ENCODE measurements at regions not wholly inside any gene's neighbourhood (a gene's known extent, or its start where the extent isn't known, plus 50 kb on each side); places are given as distances from the start of the nearest gene placed in this dataset.

- Histone ChIP-seq H3K27ac (replicated peaks) (no peak overlapping the region), H3K27me3 (ENCODE audit: insufficient read depth, poor library complexity, severe bottlenecking) (no peaks in the 10 kb centered on the region), H3K4me3 (replicated peaks; ENCODE audit: insufficient read depth, low read length) (no peak overlapping the region)
- no peak for DNase-seq (ENCODE audit: low read depth in 1 of 2, low spot score in 1 of 2)
- no peak for TF ChIP-seq REST (IDR thresholded peaks at IDR 0.05; ENCODE audit: insufficient replicate concordance, low read depth)
- TF ChIP-seq GABPA (IDR thresholded peaks at IDR 0.05; ENCODE audit: low read depth) = no peak
Measured at GRCh38 chr7:106978425-106979420, 65.8 kb upstream of the PRKAR2B start.

- Histone ChIP-seq H3K27me3 (ENCODE audit: insufficient read depth, poor library complexity, severe bottlenecking) (no peaks in the 10 kb centered on the region), H3K27ac (replicated peaks) (no peak overlapping the region), H3K4me3 (replicated peaks; ENCODE audit: insufficient read depth, low read length) (no peak overlapping the region)
- TF ChIP-seq CTCF (IDR thresholded peaks at IDR 0.05; ENCODE audit: insufficient read depth, low read length) = no peak
- TF ChIP-seq REST (IDR thresholded peaks at IDR 0.05; ENCODE audit: insufficient replicate concordance, low read depth) = no peak
- TF ChIP-seq GABPA (IDR thresholded peaks at IDR 0.05; ENCODE audit: low read depth) = no peak
- no peak for TF ChIP-seq POLR2AphosphoS5 (IDR thresholded peaks at IDR 0.05; ENCODE audit: low read depth)
- TF ChIP-seq SPI1 (IDR thresholded peaks at IDR 0.05; ENCODE audit: borderline replicate concordance, low read depth) = no peak
- no peak for DNase-seq (ENCODE audit: low read depth in 1 of 2, low spot score in 1 of 2)
Measured at GRCh38 chr7:106979551-106980357, 64.8 kb upstream of the PRKAR2B start.

GRCh38 chr7:106980358-106980685 is 64.2 kb upstream of the PRKAR2B start:
- Histone ChIP-seq H3K27me3 (ENCODE audit: insufficient read depth, poor library complexity, severe bottlenecking) (no peaks in the 10 kb centered on the region), H3K4me3 (replicated peaks; ENCODE audit: insufficient read depth, low read length) (no peak overlapping the region), H3K27ac (replicated peaks) (no peak overlapping the region)
- TF ChIP-seq CTCF (IDR thresholded peaks at IDR 0.05; ENCODE audit: insufficient read depth, low read length) (no peak), REST (IDR thresholded peaks at IDR 0.05; ENCODE audit: insufficient replicate concordance, low read depth) (no peak), POLR2AphosphoS5 (IDR thresholded peaks at IDR 0.05; ENCODE audit: low read depth) (no peak), GABPA (IDR thresholded peaks at IDR 0.05; ENCODE audit: low read depth) (no peak), SPI1 (IDR thresholded peaks at IDR 0.05; ENCODE audit: borderline replicate concordance, low read depth) (no peak)
- DNase-seq (ENCODE audit: low read depth in 1 of 2, low spot score in 1 of 2) = no peak
